ENCODE measurements at regions not wholly inside any gene's neighbourhood (a gene's known extent, or its start where the extent isn't known, plus 50 kb on each side); places are given as distances from the start of the nearest gene placed in this dataset.

DNA sequence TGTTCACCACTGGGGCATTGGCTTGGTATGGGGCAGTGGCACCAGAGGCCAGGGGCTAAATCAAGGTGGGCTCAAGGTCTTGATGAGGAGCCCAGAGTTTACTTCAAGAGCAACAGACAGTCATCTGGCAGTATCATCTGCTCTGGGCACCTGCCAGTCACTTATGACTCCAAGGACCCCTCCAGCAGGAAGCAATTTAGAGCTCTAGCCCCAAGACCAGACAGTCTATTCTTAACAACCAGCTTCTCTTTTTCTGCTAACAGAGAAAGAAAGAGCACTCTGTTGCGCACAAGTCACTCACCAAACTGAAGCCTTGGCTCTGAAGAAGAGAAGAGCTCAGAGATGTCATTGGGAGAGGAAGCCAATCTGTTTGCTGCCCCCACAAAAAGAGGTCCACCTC, 309.2 kb downstream of the HS3ST1 start:
- DNase-seq, result no peak
- no peaks in the 10 kb centered on the region for H3K27me3 Mint-ChIP-seq (ENCODE audit: low read depth, poor library complexity)
- TF ChIP-seq, protein P1, sequence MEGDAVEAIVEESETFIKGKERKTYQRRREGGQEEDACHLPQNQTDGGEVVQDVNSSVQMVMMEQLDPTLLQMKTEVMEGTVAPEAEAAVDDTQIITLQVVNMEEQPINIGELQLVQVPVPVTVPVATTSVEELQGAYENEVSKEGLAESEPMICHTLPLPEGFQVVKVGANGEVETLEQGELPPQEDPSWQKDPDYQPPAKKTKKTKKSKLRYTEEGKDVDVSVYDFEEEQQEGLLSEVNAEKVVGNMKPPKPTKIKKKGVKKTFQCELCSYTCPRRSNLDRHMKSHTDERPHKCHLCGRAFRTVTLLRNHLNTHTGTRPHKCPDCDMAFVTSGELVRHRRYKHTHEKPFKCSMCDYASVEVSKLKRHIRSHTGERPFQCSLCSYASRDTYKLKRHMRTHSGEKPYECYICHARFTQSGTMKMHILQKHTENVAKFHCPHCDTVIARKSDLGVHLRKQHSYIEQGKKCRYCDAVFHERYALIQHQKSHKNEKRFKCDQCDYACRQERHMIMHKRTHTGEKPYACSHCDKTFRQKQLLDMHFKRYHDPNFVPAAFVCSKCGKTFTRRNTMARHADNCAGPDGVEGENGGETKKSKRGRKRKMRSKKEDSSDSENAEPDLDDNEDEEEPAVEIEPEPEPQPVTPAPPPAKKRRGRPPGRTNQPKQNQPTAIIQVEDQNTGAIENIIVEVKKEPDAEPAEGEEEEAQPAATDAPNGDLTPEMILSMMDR (IDR thresholded peaks at IDR 0.05), result no peak
- H3K4me1 Mint-ChIP-seq, result no peaks in the 10 kb centered on the region
- H3K4me3 Mint-ChIP-seq, result no peak overlapping the region
- H3K36me3 Mint-ChIP-seq (ENCODE audit: low read depth), result peaks cover 7% of the 10 kb centered on the region
- H3K27ac Mint-ChIP-seq, result no peak overlapping the region
- H3K9me3 Mint-ChIP-seq, result peaks cover 15% of the 10 kb centered on the region

DNA sequence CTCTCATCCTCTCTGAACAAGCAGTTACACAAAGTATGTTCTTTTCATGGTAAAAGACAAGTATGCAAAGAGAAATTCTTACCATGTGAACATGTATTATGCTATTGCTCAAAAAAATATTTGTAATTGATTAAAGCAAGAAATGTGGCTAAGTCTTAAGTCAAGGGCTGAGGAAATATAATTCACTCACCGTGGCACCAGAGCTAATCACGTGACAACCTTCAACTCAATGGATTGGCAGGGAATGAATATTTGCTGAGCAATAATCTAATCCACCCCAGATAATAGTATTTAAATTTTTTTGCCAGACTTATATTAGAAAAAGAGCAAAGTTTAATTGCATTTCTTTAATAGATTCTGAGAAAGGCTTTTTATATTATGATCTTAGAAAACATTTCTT, 310.2 kb downstream of the HS3ST1 start:
- Mint-ChIP-seq H3K27ac (no peak overlapping the region), H3K27me3 (ENCODE audit: low read depth, poor library complexity) (no peaks in the 10 kb centered on the region), H3K4me3 (no peak overlapping the region), H3K4me1 (no peaks in the 10 kb centered on the region), H3K36me3 (ENCODE audit: low read depth) (peaks cover 6% of the 10 kb centered on the region), H3K9me3 (peaks cover 13% of the 10 kb centered on the region)
- TF ChIP-seq, protein P1 (IDR thresholded peaks at IDR 0.05), result no peak
- DNase-seq, result no peak

DNA sequence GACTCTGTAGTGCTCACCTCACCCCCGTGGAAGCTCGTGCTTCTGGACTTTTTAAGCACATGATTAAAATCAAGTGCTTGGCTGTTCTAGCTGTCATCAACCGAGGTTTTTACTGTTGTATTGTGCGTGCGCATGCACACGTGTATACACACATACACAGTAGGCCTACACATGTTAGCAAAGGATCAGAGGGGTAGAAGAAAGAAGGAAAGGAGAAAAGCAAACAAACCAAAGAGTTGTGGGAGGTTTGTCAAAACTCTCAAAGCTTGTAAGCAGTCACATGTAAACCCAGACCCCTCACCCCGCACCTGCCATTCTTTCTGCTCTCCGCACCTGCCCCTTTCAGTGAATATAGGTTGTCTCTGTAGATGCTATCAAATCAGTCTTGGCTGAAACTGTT, 311.8 kb downstream of the HS3ST1 start:
- Mint-ChIP-seq H3K4me3 (no peak overlapping the region), H3K9me3 (no peaks in the 10 kb centered on the region), H3K36me3 (ENCODE audit: low read depth) (no peaks in the 10 kb centered on the region)

DNA sequence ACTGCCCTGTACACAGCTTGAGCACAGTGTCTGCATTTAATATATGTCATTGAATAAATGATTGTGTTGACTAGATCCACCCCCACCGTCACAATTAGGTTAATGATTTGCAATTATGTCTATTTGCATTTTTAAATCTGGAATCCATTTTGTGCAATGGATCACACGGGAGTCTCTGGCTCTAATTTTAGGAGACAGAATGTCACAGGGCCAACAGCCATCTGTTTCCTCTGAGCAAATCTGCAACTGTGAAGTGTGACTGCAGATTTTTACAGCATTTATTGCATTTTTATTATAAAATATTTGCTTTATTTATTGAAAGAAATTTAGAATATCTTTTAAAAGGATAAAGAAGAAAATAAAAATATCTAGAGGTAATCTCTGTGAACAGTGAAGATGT, 316.8 kb downstream of the HS3ST1 start:
- H3K27ac Mint-ChIP-seq, result no peak overlapping the region
- no peaks in the 10 kb centered on the region for H3K4me1 Mint-ChIP-seq
- TF ChIP-seq, protein P1 (IDR thresholded peaks at IDR 0.05), result no peak
- no peak for DNase-seq
- H3K36me3 Mint-ChIP-seq (ENCODE audit: low read depth), result no peaks in the 10 kb centered on the region
- no peak overlapping the region for H3K4me3 Mint-ChIP-seq
- H3K27me3 Mint-ChIP-seq (ENCODE audit: low read depth, poor library complexity), result no peaks in the 10 kb centered on the region
- no peaks in the 10 kb centered on the region for H3K9me3 Mint-ChIP-seq

More for the DNA sequence above, 311.8 kb downstream of the HS3ST1 start:
- no peak for DNase-seq
- Mint-ChIP-seq H3K27ac (no peak overlapping the region), H3K4me1 (no peaks in the 10 kb centered on the region), H3K27me3 (ENCODE audit: low read depth, poor library complexity) (no peaks in the 10 kb centered on the region)
- TF ChIP-seq, protein P1 (IDR thresholded peaks at IDR 0.05), result no peak

DNA sequence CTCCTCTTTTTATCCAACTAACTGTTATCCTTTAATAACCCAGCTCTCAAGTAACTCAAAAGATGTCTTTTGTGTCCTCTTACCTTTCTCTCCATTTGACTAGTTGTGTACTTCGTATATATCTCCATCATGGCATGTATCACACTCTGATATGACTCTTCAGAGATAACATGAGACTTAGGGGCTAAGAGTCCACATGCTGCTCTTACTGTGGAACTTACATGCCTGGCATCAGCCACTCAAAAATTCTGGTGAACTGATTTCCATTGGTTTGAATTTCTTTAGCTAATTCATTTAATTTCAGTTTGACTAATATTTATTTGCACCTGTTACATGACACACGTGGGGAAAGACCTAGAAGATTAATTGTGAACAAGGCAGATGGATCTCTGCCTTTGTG, 317.3 kb downstream of the HS3ST1 start:
- Mint-ChIP-seq H3K27me3 (ENCODE audit: low read depth, poor library complexity) (no peaks in the 10 kb centered on the region), H3K27ac (no peak overlapping the region), H3K4me3 (no peak overlapping the region), H3K9me3 (no peaks in the 10 kb centered on the region), H3K4me1 (no peaks in the 10 kb centered on the region), H3K36me3 (ENCODE audit: low read depth) (no peaks in the 10 kb centered on the region)
- DNase-seq, result no peak
- TF ChIP-seq, protein P1 (IDR thresholded peaks at IDR 0.05), result no peak

DNA sequence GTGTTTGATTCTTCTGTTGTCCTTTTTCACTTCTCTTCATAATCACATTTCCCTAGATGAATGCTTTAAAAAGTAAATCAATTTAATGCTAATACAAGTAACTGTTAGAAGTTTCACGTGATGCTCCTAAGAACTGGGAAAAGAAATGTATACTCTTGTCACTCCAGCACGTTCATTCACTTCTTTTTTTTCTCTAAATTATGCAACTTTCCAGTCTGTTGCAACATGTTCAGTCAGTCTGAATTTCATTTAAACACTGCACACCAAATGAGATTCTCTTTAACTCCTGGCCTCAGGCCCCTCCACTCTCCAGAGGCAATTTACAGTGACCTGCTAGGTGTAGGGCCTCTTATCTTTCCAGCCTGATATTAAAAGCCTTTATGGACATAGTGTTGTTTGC, 321.9 kb downstream of the HS3ST1 start:
- Mint-ChIP-seq H3K36me3 (ENCODE audit: low read depth) (peaks cover 7% of the 10 kb centered on the region), H3K27ac (no peak overlapping the region), H3K4me3 (no peak overlapping the region), H3K27me3 (ENCODE audit: low read depth, poor library complexity) (no peaks in the 10 kb centered on the region), H3K9me3 (peaks cover 6% of the 10 kb centered on the region), H3K4me1 (no peaks in the 10 kb centered on the region)
- DNase-seq, result no peak
- TF ChIP-seq, protein P1 (IDR thresholded peaks at IDR 0.05), result no peak
